PC-9 (cell line): ENCODE measurements at regions not wholly inside any gene's neighbourhood (a gene's known extent, or its start where the extent isn't known, plus 50 kb on each side); places are given as distances from the start of the nearest gene placed in this dataset.

Experiments used
- BruUV-seq: library from RNA; stranded (reverse); fragments of 400-500 nt; replicated peaks from 2 replicates; lab custom pipeline; 2021; lab: Mats Ljungman, UMichigan
- CTCF ChIA-PET: fragments of 300-600 bp; sonication (Branson Sonifier 250); formaldehyde crosslinking; loops from one replicate; lab custom pipeline; 2022; ENCODE audit warnings: antibody characterized with exemption; lab: Charles Lee
- POLR2A ChIA-PET: fragments of 300-600 bp; sonication (Branson Sonifier 250); formaldehyde crosslinking; loops from one replicate; lab custom pipeline; 2022; ENCODE audit warnings: antibody characterized with exemption; ENCODE audit not compliant: unreplicated experiment; lab: Charles Lee
- DNase-seq, 2 experiments: peaks; one replicate each; pipeline versions ENCODE4 v3.0.0 to v3.0.0-alpha.2; 2015 to 2022; ENCODE audit warnings: mixed read lengths in 1 of 2
- H2AFZ ChIP-seq: fragments of 200-600 bp; sonication (generic); 2 replicates; pipeline ENCODE4 v1.8.1; 2017; ENCODE audit warnings: antibody characterized with exemption
- H3F3A ChIP-seq: fragments of 200-600 bp; sonication (generic); 2 replicates; pipeline ENCODE4 v1.8.1; 2017; ENCODE audit warnings: antibody characterized with exemption, mild to moderate bottlenecking, low read depth; ENCODE audit not compliant: insufficient read depth
- H3K27ac ChIP-seq: fragments of 200-600 bp; sonication (generic); 2 replicates; pipeline ENCODE4 v1.6.1; 2016; ENCODE audit warnings: mixed run types
- H3K27me3 ChIP-seq: fragments of 200-600 bp; sonication (generic); 2 replicates; pipeline ENCODE4 v1.6.1; 2016; ENCODE audit warnings: low read depth, mixed run types; ENCODE audit not compliant: insufficient read depth
- H3K36me3 ChIP-seq: fragments of 200-600 bp; sonication (generic); 2 replicates; pipeline ENCODE4 v1.6.1; 2016; ENCODE audit warnings: low read depth, mixed run types
- H3K4me1 ChIP-seq: fragments of 200-600 bp; sonication (generic); replicated peaks from 2 replicates; pipeline ENCODE4 v1.6.1; 2016; ENCODE audit warnings: mixed run types; ENCODE audit not compliant: insufficient read depth
- H3K4me2 ChIP-seq: fragments of 200-600 bp; sonication (generic); 2 replicates; pipeline ENCODE4 v1.6.1; 2017; ENCODE audit warnings: mixed run types
- H3K4me3 ChIP-seq: fragments of 200-600 bp; sonication (generic); 2 replicates; pipeline ENCODE4 v1.6.1; 2016; ENCODE audit warnings: mixed run types
- H3K79me2 ChIP-seq: fragments of 200-600 bp; sonication (generic); 2 replicates; pipeline ENCODE4 v1.6.1; 2017; ENCODE audit warnings: low read depth, mixed run types
- H3K9me2 ChIP-seq: fragments of 200-600 bp; sonication (generic); 2 replicates; pipeline ENCODE4 v1.8.1; 2017; ENCODE audit warnings: mild to moderate bottlenecking; ENCODE audit not compliant: insufficient read depth
- H3K9me3 ChIP-seq: fragments of 200-600 bp; sonication (generic); 2 replicates; pipeline ENCODE4 v1.8.1; 2016; ENCODE audit warnings: low read depth; ENCODE audit not compliant: insufficient read depth
- H4K20me1 ChIP-seq: fragments of 200-600 bp; sonication (generic); 2 replicates; pipeline ENCODE4 v1.8.1; 2017; ENCODE audit not compliant: insufficient read depth
- EZH2 ChIP-seq: fragments of 200-600 bp; sonication (generic); IDR thresholded peaks from 2 replicates; pipeline ENCODE4 v1.8.0; 2017; ENCODE audit warnings: antibody characterized with exemption, low read depth
- intact Hi-C: fragments of 100-400 bp; cut with micrococcal nuclease; formaldehyde crosslinking; loops from one replicate; pipeline ENCODE4 v1.10.0; 2022; ENCODE audit not compliant: unreplicated experiment
- TF ChIP-seq, protein P1 (sequence below): fragments of 200-600 bp; sonication (generic); conservative IDR thresholded peaks from 2 replicates; pipeline ENCODE4 v1.6.1; 2017; ENCODE audit warnings: mixed run types, antibody characterized with exemption, mild to moderate bottlenecking, moderate library complexity

- intact Hi-C loops: no loop called here
- Histone ChIP-seq H3K9me3 (no peaks in the 10 kb centered on the region), H3K9me2 (no peaks in the 10 kb centered on the region), H3K27me3 (no peaks in the 10 kb centered on the region), H3K27ac (no peak overlapping the region), H3K4me3 (no peak overlapping the region), H3K79me2 (no peaks in the 10 kb centered on the region), H4K20me1 (no peaks in the 10 kb centered on the region), H2AFZ (no peak overlapping the region), H3K4me2 (no peak overlapping the region), H3K4me1 (0 out of 2 replicates have a peak, but pooled peaks cover 5% of the 10 kb centered on the region), H3F3A (no peaks in the 10 kb centered on the region), H3K36me3 (no peaks in the 10 kb centered on the region)
- POLR2A ChIA-PET: no interaction called here
- no TSS peak for BruUV-seq
- no peak for DNase-seq
- CTCF ChIA-PET: no interaction called here
- TF ChIP-seq EZH2: no peak
- TF ChIP-seq, protein P1, sequence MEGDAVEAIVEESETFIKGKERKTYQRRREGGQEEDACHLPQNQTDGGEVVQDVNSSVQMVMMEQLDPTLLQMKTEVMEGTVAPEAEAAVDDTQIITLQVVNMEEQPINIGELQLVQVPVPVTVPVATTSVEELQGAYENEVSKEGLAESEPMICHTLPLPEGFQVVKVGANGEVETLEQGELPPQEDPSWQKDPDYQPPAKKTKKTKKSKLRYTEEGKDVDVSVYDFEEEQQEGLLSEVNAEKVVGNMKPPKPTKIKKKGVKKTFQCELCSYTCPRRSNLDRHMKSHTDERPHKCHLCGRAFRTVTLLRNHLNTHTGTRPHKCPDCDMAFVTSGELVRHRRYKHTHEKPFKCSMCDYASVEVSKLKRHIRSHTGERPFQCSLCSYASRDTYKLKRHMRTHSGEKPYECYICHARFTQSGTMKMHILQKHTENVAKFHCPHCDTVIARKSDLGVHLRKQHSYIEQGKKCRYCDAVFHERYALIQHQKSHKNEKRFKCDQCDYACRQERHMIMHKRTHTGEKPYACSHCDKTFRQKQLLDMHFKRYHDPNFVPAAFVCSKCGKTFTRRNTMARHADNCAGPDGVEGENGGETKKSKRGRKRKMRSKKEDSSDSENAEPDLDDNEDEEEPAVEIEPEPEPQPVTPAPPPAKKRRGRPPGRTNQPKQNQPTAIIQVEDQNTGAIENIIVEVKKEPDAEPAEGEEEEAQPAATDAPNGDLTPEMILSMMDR: no peak
Observed at GRCh38 chr15:95086531-95087252, 855.3 kb downstream of the MCTP2 start.

DNA sequence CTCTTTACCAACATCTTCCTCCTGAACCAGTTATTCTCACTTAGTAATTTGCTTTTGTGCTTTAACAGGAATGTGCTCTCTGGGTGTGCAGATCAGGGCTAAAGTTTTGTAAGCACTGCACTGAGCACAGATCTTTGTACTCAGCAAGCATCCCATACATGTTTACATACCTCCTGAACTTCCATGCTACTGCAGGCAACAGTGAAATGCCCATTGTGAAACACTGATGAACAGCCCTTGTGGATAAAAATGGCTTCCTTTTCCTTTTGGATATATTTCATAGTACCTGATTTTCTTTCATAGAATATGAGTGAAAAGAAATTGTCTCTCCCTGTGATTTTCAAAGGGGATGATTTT, 855.9 kb downstream of the MCTP2 start:
- no TSS peak for BruUV-seq
- H3K79me2 ChIP-seq: no peaks in the 10 kb centered on the region
- H3F3A ChIP-seq: no peaks in the 10 kb centered on the region
- no peak overlapping the region for H3K27ac ChIP-seq
- no peaks in the 10 kb centered on the region for H4K20me1 ChIP-seq
- no peak overlapping the region for H2AFZ ChIP-seq
- H3K4me2 ChIP-seq: no peak overlapping the region
- intact Hi-C loops: no loop called here
- POLR2A ChIA-PET: no interaction called here
- H3K9me2 ChIP-seq: no peaks in the 10 kb centered on the region
- no peak for DNase-seq
- H3K27me3 ChIP-seq: no peaks in the 10 kb centered on the region
- CTCF ChIA-PET: no interaction called here
- no peak for TF ChIP-seq EZH2
- TF ChIP-seq, protein P1: no peak
- H3K4me1 ChIP-seq: 0 out of 2 replicates have a peak, but pooled peaks cover 5% of the 10 kb centered on the region
- no peaks in the 10 kb centered on the region for H3K36me3 ChIP-seq
- H3K9me3 ChIP-seq: no peaks in the 10 kb centered on the region
- no peak overlapping the region for H3K4me3 ChIP-seq

- no peaks in the 10 kb centered on the region for H3K36me3 ChIP-seq
- H3K4me1 ChIP-seq: 0 out of 2 replicates have a peak, but pooled peaks cover 5% of the 10 kb centered on the region
- DNase-seq: no peak
- CTCF ChIA-PET: no interaction called here
- no peaks in the 10 kb centered on the region for H3F3A ChIP-seq
- H4K20me1 ChIP-seq: no peaks in the 10 kb centered on the region; the same call in 1 of the 2 replicates
- no peak overlapping the region for H3K27ac ChIP-seq
- H3K9me2 ChIP-seq: no peaks in the 10 kb centered on the region
- POLR2A ChIA-PET: no interaction called here
- intact Hi-C loops: no loop called here
- H2AFZ ChIP-seq: no peak overlapping the region
- H3K79me2 ChIP-seq: no peaks in the 10 kb centered on the region
- no peak for TF ChIP-seq EZH2
- TF ChIP-seq, protein P1: no peak
- no peak overlapping the region for H3K4me2 ChIP-seq
- H3K27me3 ChIP-seq: no peaks in the 10 kb centered on the region
- H3K9me3 ChIP-seq: no peaks in the 10 kb centered on the region
- no TSS peak for BruUV-seq
- H3K4me3 ChIP-seq: no peak overlapping the region
Observed at GRCh38 chr15:95091444-95091843, 860.1 kb downstream of the MCTP2 start.
